Omental fat pad (tissue), 3 donors: ENCODE measurements at regions not wholly inside any gene's neighbourhood (a gene's known extent, or its start where the extent isn't known, plus 50 kb on each side); places are given as distances from the start of the nearest gene placed in this dataset.

Experiments
- ATAC-seq: fragments of 150-250 bp; one replicate; pipeline ENCODE4 v1.9.1; 2016; ENCODE audit warnings: mild to moderate bottlenecking, moderate library complexity; ENCODE audit not compliant: low FRiP score
- DNase-seq: peaks from one replicate; pipeline ENCODE4 v3.0.0-alpha.2; 2019; ENCODE audit warnings: low spot score
- TF ChIP-seq, protein P1 (sequence below), 3 donors: fragments of 450-650 bp; IDR thresholded peaks; one replicate each; pipeline ENCODE4 v1.5.1; 2016 to 2017; ENCODE audit warnings: antibody characterized with exemption in 3 of 3, mild to moderate bottlenecking in 3 of 3, moderate library complexity in 2 of 3

- DNase-seq (no peak), ATAC-seq (no peak)
- TF ChIP-seq, protein P1, sequence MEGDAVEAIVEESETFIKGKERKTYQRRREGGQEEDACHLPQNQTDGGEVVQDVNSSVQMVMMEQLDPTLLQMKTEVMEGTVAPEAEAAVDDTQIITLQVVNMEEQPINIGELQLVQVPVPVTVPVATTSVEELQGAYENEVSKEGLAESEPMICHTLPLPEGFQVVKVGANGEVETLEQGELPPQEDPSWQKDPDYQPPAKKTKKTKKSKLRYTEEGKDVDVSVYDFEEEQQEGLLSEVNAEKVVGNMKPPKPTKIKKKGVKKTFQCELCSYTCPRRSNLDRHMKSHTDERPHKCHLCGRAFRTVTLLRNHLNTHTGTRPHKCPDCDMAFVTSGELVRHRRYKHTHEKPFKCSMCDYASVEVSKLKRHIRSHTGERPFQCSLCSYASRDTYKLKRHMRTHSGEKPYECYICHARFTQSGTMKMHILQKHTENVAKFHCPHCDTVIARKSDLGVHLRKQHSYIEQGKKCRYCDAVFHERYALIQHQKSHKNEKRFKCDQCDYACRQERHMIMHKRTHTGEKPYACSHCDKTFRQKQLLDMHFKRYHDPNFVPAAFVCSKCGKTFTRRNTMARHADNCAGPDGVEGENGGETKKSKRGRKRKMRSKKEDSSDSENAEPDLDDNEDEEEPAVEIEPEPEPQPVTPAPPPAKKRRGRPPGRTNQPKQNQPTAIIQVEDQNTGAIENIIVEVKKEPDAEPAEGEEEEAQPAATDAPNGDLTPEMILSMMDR (IDR thresholded peaks at IDR 0.05): no peak
These were observed 124.6 kb upstream of the BOD1 start for GRCh38 chr5:173741087-173741486.

GRCh38 chr5:173741729-173742431, 125.4 kb upstream of the BOD1 start:
- TF ChIP-seq, protein P1 (IDR thresholded peaks at IDR 0.05): no peak
- DNase-seq: no peak
- no peak for ATAC-seq

DNA sequence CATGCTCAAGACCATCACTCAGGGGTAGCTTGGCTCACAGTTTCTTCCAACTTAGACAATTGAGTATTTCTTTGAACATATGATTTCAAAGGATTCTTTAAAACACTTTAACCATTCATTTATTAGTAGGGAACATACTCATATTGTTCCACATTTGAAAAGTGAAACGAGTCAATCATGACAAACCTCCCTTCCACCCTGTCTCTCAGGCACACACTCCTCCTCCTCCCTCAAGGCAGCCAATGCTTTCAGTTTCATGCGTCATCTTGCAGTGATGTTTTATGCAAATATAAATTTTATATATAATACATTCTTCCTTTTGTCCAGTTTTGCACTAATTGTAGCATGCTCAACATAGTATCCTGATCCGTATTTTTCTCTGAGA, 126.0 kb upstream of the BOD1 start:
- ATAC-seq (no peak), DNase-seq (no peak)
- TF ChIP-seq, protein P1 (IDR thresholded peaks at IDR 0.05): no peak

GRCh38 chr5:173743641-173744343, 127.3 kb upstream of the BOD1 start:
- TF ChIP-seq, protein P1 (IDR thresholded peaks at IDR 0.05): no peak
- DNase-seq: no peak
- no peak for ATAC-seq

- no peak for DNase-seq
- TF ChIP-seq, protein P1 (IDR thresholded peaks at IDR 0.05): no peak
- ATAC-seq: no peak
These were observed 128.1 kb upstream of the BOD1 start for GRCh38 chr5:173744551-173744950.

DNA sequence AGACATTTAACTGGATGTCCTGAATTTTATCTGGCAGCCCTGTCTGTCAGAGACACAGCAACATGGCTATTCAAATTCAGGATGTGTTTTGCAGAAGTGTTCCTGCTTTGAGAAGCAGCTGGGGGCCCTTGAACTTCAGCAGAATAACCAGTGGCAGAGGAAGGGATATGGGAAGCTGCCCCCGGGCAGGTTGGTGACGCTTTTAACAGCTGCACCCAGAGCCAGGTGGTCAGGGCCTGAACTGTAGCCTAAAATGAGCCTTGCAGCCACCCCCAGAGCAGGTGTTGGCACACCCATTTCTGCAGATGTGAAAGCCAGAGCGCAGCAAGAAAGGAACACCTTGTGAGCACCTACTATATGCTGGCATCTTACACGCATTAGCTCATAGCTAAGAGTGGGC, 128.7 kb upstream of the BOD1 start:
- ATAC-seq (no peak), DNase-seq (no peak)
- TF ChIP-seq, protein P1 (IDR thresholded peaks at IDR 0.05): no peak

DNA sequence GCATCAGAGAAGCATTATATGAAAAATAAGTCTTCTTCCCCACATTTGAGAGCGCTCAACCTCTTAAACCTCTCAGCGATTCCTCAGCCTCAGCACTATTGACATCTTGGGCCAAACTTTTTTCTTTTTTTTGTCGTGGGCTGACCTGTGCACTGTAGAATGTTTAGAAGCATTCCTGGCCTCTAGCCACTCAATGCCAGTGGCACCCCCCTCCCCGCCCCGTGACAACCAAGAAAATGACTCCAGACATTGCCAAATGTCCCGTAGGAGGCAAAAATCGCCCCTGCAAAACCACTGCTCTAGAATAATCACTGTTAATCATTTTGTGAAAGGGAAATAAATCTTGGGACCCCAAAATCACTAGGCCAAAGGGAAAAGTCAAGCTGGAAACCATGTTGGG, 129.1 kb upstream of the BOD1 start:
- TF ChIP-seq, protein P1 (IDR thresholded peaks at IDR 0.05): no peak
- ATAC-seq: no peak
- DNase-seq: no peak
